Panc1 (cell line): ENCODE measurements at regions not wholly inside any gene's neighbourhood (a gene's known extent, or its start where the extent isn't known, plus 50 kb on each side); places are given as distances from the start of the nearest gene placed in this dataset.

ENCODE experiments used
- ATAC-seq: fragments of 200-7000 bp; cut with Tn5 transposase; 2 replicates; pipeline ENCODE4 v1.9.1; 2020; ENCODE audit warnings: mild to moderate bottlenecking, moderate library complexity
- BruUV-seq: library from RNA; stranded (reverse); fragments of 400-500 nt; replicated peaks from 2 replicates; lab custom pipeline; 2021; lab: Mats Ljungman, UMichigan
- CTCF ChIA-PET: fragments of 300-600 bp; sonication (Branson Sonifier 250); formaldehyde crosslinking; loops from one replicate; lab custom pipeline; 2022; ENCODE audit warnings: antibody characterized with exemption; lab: Charles Lee
- POLR2A ChIA-PET: fragments of 300-600 bp; sonication (Branson Sonifier 250); formaldehyde crosslinking; loops from one replicate; lab custom pipeline; 2022; ENCODE audit warnings: antibody characterized with exemption; lab: Charles Lee
- DNase-seq: peaks from one replicate; pipeline ENCODE4 v3.0.0-alpha.2; 2010; ENCODE audit warnings: low read depth, low spot score
- H3K27ac ChIP-seq: 2 replicates; pipeline ENCODE4 v1.5.1; 2011; ENCODE audit warnings: mild to moderate bottlenecking, low read length, inconsistent platforms
- H3K27me3 ChIP-seq: fragments of 200-500 bp; sonication (Bioruptor generic); 2 replicates; pipeline ENCODE4 v1.6.0; 2014; ENCODE audit warnings: low read length, inconsistent platforms; ENCODE audit not compliant: control insufficient read depth, insufficient read depth
- H3K36me3 ChIP-seq: fragments of 200-500 bp; sonication (Bioruptor generic); 2 replicates; pipeline ENCODE4 v1.5.1; 2014; ENCODE audit warnings: inconsistent platforms, mild to moderate bottlenecking, low read length, moderate library complexity; ENCODE audit not compliant: control insufficient read depth, insufficient read depth
- H3K4me1 ChIP-seq: 2 replicates; pipeline ENCODE4 v1.5.1; 2011; ENCODE audit warnings: inconsistent platforms, mild to moderate bottlenecking, low read length, moderate library complexity; ENCODE audit not compliant: control insufficient read depth, insufficient read depth
- H3K4me3 ChIP-seq, 2 experiments: 2 replicates each; pipeline ENCODE4 v1.5.1; 2011 to 2012; ENCODE audit warnings: low read depth in 2 of 2, low read length in 2 of 2, mild to moderate bottlenecking in 2 of 2, inconsistent platforms in 1 of 2, moderate library complexity in 1 of 2
- H3K9me3 ChIP-seq: fragments of 200-500 bp; sonication (Bioruptor generic); 2 replicates; pipeline ENCODE4 v1.5.1; 2014; ENCODE audit warnings: low read depth, mild to moderate bottlenecking, inconsistent platforms, low read length, moderate library complexity; ENCODE audit not compliant: control insufficient read depth, insufficient read depth
- CTCF ChIP-seq: fragments of 450-650 bp; IDR thresholded peaks from 2 replicates; pipeline ENCODE4 v1.5.1; 2017; ENCODE audit warnings: mild to moderate bottlenecking
- POLR2AphosphoS5 ChIP-seq: IDR thresholded peaks from 2 replicates; pipeline ENCODE4 v1.6.1; 2012; ENCODE audit warnings: mild to moderate bottlenecking, low read depth, low read length, moderate library complexity
- REST ChIP-seq, 2 experiments: IDR thresholded peaks; 2 replicates each; pipeline ENCODE4 v1.6.1; 2011 to 2012; ENCODE audit warnings: low read depth in 2 of 2, control low read depth in 1 of 2, low read length in 1 of 2, mild to moderate bottlenecking in 1 of 2, moderate library complexity in 1 of 2; ENCODE audit not compliant: insufficient read depth in 1 of 2
- SIN3A ChIP-seq: IDR thresholded peaks from 2 replicates; pipeline ENCODE4 v1.6.1; 2012; ENCODE audit warnings: low read depth, mild to moderate bottlenecking, low read length, moderate library complexity, borderline replicate concordance; ENCODE audit not compliant: insufficient read depth
- TCF7L2 ChIP-seq: IDR thresholded peaks from 2 replicates; pipeline ENCODE4 v1.6.1; 2011; ENCODE audit warnings: mild to moderate bottlenecking, low read depth, low read length, inconsistent platforms
- in situ Hi-C: cut with HindIII; loops from 2 replicates; pipeline ENCODE4 v1.10.0; 2016; ENCODE audit warnings: low sequenced_read_pairs, low pct_unique_long_range_greater_than_20kb
- intact Hi-C: fragments of 100-400 bp; cut with micrococcal nuclease; formaldehyde crosslinking; loops from one replicate; pipeline ENCODE4 v1.10.0; 2022; ENCODE audit not compliant: unreplicated experiment

- Histone ChIP-seq H3K36me3 (no peaks in the 10 kb centered on the region; the same call in 1 of the 2 replicates), H3K4me3 (no peak overlapping the region), H3K4me1 (no peaks in the 10 kb centered on the region), H3K27me3 (peaks cover 2% of the 10 kb centered on the region; the same call in 1 of the 2 replicates), H3K9me3 (no peaks in the 10 kb centered on the region), H3K27ac (no peak overlapping the region)
- in situ Hi-C loops: no loop called here
- DNase-seq (no peak), ATAC-seq (no peak)
- BruUV-seq: no TSS peak
- ChIA-PET CTCF (no interaction called here), POLR2A (no interaction called here)
- no peak for TF ChIP-seq REST (IDR thresholded peaks at IDR 0.05; ENCODE audit: insufficient read depth in 1 of 2, low read depth in 2 of 2, low read length in 1 of 2)
- no peak for TF ChIP-seq TCF7L2
- TF ChIP-seq SIN3A: no peak
- no peak for TF ChIP-seq CTCF
- no peak for TF ChIP-seq POLR2AphosphoS5
- intact Hi-C loops: no loop called here
Measured at GRCh38 chrX:131828482-131828881, 194.6 kb upstream of the STK26 start.

GRCh38 chrX:131830400-131831184 lies 192.5 kb upstream of the STK26 start:
- Histone ChIP-seq H3K9me3 (no peaks in the 10 kb centered on the region), H3K36me3 (no peaks in the 10 kb centered on the region; the same call in 1 of the 2 replicates), H3K4me3 (no peak overlapping the region), H3K4me1 (no peaks in the 10 kb centered on the region), H3K27me3 (no peaks in the 10 kb centered on the region; the same call in 1 of the 2 replicates), H3K27ac (no peak overlapping the region)
- in situ Hi-C loops: no loop called here
- TF ChIP-seq CTCF: peak; percentile 38
- no peak for TF ChIP-seq SIN3A
- TF ChIP-seq POLR2AphosphoS5: no peak
- TF ChIP-seq TCF7L2: no peak
- intact Hi-C loops: no loop called here
- no peak for DNase-seq
- ChIA-PET CTCF (no interaction called here), POLR2A (no interaction called here)
- ATAC-seq: no peak
- no TSS peak for BruUV-seq
